Pancreas (tissue), 10 donors: ENCODE measurements at regions not wholly inside any gene's neighbourhood (a gene's known extent, or its start where the extent isn't known, plus 50 kb on each side); places are given as distances from the start of the nearest gene placed in this dataset.

Source experiments
- ATAC-seq, 4 donors: fragments of 200-7000 bp; cut with Tn5 transposase; one replicate each; pipeline versions ENCODE4 v1.8.0 to v1.9.1; 2020; ENCODE audit warnings: mild to moderate bottlenecking in 4 of 4, moderate library complexity in 4 of 4
- DNase-seq, 6 donors: peaks; one replicate each; pipeline ENCODE4 v3.0.0-alpha.2; 2020
- FAIRE-seq: peaks from 2 replicates; lab custom pipeline; 2012; peaks lifted over from hg19 to GRCh38; lab: Jason Lieb, UNC
- H3K27ac ChIP-seq, 4 donors: fragments of 200-600 bp; sonication (generic); 1 replicate in 3 of 4; 2 replicates in 1 of 4; pipeline versions ENCODE4 v1.5.0 to v1.8.0; 2020
- H3K27me3 ChIP-seq, 4 donors: fragments of 200-600 bp; one replicate each; pipeline ENCODE4 v1.8.0; 2021
- H3K36me3 ChIP-seq, 3 donors: fragments of 200-600 bp; sonication (generic) in 1 of 3; one replicate each; pipeline versions ENCODE4 v1.5.0 to v1.8.0; 2020 to 2021
- H3K4me1 ChIP-seq, 3 donors: fragments of 200-600 bp; one replicate each; pipeline ENCODE4 v1.8.0; 2021
- H3K4me3 ChIP-seq, 4 donors: fragments of 200-600 bp; sonication (generic) in 2 of 4; one replicate each; pipeline versions ENCODE4 v1.5.0 to v1.8.0; 2020 to 2021
- H3K9me3 ChIP-seq, 4 donors: fragments of 200-600 bp; one replicate each; pipeline ENCODE4 v1.8.0; 2021
- WGBS, 2 donors: extraction: QIAGEN DNeasy Blood & Tissue Kit; methylation state at CpG; one replicate each; pipeline ENCODE4 v1.1.7; 2013; 5-methylcytosine and 5-hydroxymethylcytosine counted together
- intact Hi-C, 3 donors: fragments of 100-400 bp; cut with DNase I; formaldehyde crosslinking; loops; one replicate each; pipeline versions ENCODE4 v1.11.1 to v1.14.2; 2022
- TF ChIP-seq, protein P1 (sequence below), 4 donors: fragments of 200-600 bp; sonication (generic) in 3 of 4; IDR thresholded peaks; one replicate each; pipeline versions ENCODE4 v1.5.0 to v1.8.0; 2021; ENCODE audit warnings: antibody characterized with exemption in 4 of 4
- donor health status: healthy with polysubstance abuse.
- donor health status: DM: no; HTN: no; CAD: no; lungs with moderate emphysema.
- donor health status: DM: no; HTN: no; CAD: no.
- donor health status: control.
- donor health status: control.
- donor health status: Bipolar disorder and iron deficiency.
- donor health status: DM: yes; HTN: yes; CAD: no.
- donor health status: DM: no; HTN: no; CAD: no.
- donor health status: DM: no; HTN: no; CAD: no.
- donor health status: DM: yes; HTN: yes; CAD: no.

DNA sequence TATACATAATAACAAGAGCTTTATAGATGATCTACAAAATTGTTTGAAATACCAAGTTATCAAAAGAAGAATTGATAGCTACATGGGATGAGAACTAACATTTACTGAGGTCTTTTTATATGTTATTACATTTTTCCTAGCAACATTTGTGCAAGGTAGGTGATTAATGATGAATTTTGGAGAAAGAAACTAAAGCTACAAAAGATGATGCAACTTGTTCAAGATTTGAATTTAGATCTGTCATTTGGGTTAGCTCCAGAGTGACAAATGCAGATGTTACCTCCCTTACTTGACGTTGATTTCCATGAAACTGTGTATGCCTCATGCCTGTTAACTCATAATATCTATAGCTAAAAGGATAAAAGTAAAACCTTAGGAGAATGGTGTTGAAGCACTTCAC is 84.5 kb upstream of the EYA4 start:
- Histone ChIP-seq H3K36me3 (no peaks in the 10 kb centered on the region), H3K27me3 (no peaks in the 10 kb centered on the region), H3K9me3 (no peaks in the 10 kb centered on the region), H3K4me1 (no peaks in the 10 kb centered on the region), H3K4me3 (no peak overlapping the region), H3K27ac (no peak overlapping the region)
- 45 to 68% methylated on average over 1 of the region's 1 CpG for WGBS, 2 donors
- TF ChIP-seq, protein P1, sequence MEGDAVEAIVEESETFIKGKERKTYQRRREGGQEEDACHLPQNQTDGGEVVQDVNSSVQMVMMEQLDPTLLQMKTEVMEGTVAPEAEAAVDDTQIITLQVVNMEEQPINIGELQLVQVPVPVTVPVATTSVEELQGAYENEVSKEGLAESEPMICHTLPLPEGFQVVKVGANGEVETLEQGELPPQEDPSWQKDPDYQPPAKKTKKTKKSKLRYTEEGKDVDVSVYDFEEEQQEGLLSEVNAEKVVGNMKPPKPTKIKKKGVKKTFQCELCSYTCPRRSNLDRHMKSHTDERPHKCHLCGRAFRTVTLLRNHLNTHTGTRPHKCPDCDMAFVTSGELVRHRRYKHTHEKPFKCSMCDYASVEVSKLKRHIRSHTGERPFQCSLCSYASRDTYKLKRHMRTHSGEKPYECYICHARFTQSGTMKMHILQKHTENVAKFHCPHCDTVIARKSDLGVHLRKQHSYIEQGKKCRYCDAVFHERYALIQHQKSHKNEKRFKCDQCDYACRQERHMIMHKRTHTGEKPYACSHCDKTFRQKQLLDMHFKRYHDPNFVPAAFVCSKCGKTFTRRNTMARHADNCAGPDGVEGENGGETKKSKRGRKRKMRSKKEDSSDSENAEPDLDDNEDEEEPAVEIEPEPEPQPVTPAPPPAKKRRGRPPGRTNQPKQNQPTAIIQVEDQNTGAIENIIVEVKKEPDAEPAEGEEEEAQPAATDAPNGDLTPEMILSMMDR (IDR thresholded peaks at IDR 0.05): no peak
- ATAC-seq (no peak), FAIRE-seq (no peak), DNase-seq (no peak)
- intact Hi-C loops: no loop called here

DNA sequence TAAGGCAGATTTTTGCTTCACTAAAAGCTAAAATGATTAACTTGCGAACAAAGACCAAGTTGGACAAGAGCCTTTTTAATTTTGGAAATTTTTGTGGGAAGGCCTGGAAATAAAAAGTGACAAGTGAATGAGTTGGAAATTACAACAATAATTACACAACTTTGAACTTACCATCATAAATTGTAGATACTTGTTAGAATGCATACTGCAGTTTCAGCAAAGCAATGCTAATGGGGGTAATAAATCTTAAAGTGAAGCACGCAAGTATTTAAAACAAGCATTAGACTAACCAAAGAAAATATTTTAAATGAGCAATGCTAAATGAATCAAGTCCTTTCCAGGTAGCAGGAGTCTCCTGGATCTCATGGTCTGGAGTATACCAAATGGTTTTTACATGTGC is 83.2 kb upstream of the EYA4 start:
- WGBS, 2 donors: 80 to 91% methylated on average over 2 of the region's 2 CpGs

DNA sequence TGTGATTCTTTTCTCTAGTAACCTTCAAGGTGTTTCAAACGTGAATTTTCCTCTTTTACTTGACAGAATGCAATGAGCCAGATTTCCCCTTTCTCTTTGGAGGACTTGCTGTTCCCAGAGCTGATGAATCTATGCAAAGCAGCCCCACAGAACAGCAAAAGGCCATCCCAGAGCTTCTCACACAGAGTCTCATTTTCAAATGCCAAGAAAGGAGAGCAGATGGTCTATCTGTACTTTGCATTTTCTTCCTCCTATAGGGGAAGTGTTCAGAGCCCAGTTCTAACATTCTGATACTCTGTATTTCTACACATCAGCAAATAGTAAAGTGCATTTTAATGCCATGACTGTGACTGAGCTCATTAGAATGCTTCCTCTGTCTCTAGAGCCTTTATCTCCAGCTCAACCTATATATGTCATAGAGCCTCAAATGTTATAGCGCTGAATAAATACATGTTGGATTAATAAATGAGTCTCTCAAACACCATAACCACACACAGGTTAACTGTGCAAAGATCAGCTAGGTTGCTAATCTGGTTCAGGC is 81.8 kb upstream of the EYA4 start:
- no peaks in the 10 kb centered on the region for H3K4me1 ChIP-seq
- FAIRE-seq (no peak), ATAC-seq (no peak), DNase-seq (no peak)
- no peak overlapping the region for H3K4me3 ChIP-seq
- H3K9me3 ChIP-seq: no peaks in the 10 kb centered on the region
- H3K27me3 ChIP-seq: no peaks in the 10 kb centered on the region
- TF ChIP-seq, protein P1 (IDR thresholded peaks at IDR 0.05): no peak
- 19 to 32% methylated on average over 2 of the region's 2 CpGs for WGBS, 2 donors
- intact Hi-C loops: no loop called here
- no peaks in the 10 kb centered on the region for H3K36me3 ChIP-seq
- H3K27ac ChIP-seq: no peak overlapping the region

More for the DNA sequence above, 83.2 kb upstream of the EYA4 start:
- no peaks in the 10 kb centered on the region for H3K9me3 ChIP-seq
- DNase-seq (no peak), ATAC-seq (no peak), FAIRE-seq (no peak)
- H3K4me1 ChIP-seq: no peaks in the 10 kb centered on the region
- no peaks in the 10 kb centered on the region for H3K27me3 ChIP-seq
- intact Hi-C loops: no loop called here
- H3K27ac ChIP-seq: no peak overlapping the region
- no peak overlapping the region for H3K4me3 ChIP-seq
- TF ChIP-seq, protein P1 (IDR thresholded peaks at IDR 0.05): no peak
- H3K36me3 ChIP-seq: no peaks in the 10 kb centered on the region

DNA sequence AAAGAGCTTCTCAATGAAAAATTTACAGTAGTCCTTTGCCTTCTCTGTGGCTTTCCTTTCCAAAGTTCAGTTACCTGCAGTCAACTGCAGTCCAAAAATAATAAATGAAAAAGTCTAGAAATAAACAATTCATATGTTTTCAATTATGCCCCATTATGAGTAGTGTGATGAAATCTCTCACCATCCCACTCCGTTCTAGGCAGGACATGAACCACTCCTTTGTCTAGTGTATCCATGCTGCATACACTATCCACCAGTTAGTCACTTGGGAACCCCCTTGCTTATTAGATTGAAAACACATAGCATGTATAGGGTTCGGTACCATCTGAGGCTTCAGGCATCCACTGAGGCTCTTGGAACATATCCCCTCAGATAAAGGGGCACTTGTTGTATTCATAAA is 80.6 kb upstream of the EYA4 start:
- Histone ChIP-seq H3K9me3 (no peaks in the 10 kb centered on the region), H3K27ac (no peak overlapping the region), H3K27me3 (no peaks in the 10 kb centered on the region), H3K4me1 (no peaks in the 10 kb centered on the region), H3K36me3 (no peaks in the 10 kb centered on the region), H3K4me3 (no peak overlapping the region)
- no peak for DNase-seq
- TF ChIP-seq, protein P1 (IDR thresholded peaks at IDR 0.05): no peak
- WGBS, 2 donors: 55 to 65% methylated on average over 2 of the region's 2 CpGs
- intact Hi-C loops: no loop called here
- ATAC-seq: no peak
- FAIRE-seq: no peak

DNA sequence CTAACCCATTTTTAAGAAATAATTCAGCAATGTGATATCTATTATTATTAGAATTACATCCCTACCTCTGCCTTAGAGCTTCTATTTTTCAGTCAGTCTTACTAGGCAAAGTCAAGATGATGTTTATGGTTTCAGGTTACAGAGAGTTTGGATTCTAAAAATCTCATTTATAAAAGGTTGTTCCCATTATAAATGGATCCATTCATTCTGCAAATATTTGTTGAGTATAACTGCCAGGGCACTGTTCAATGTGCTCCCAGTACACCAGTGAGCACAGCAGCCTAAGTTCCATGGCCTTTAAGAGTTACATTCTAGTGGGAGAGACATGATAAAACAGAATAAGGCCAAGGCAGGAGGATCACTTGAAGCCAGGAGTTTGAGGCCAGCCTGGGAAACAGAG is 75.9 kb upstream of the EYA4 start:
- no peaks in the 10 kb centered on the region for H3K9me3 ChIP-seq
- FAIRE-seq: no peak
- no peak for DNase-seq
- no peaks in the 10 kb centered on the region for H3K36me3 ChIP-seq
- ATAC-seq: no peak
- no peaks in the 10 kb centered on the region for H3K4me1 ChIP-seq
- TF ChIP-seq, protein P1 (IDR thresholded peaks at IDR 0.05): no peak
- H3K27ac ChIP-seq: no peak overlapping the region
- no peak overlapping the region for H3K4me3 ChIP-seq
- no peaks in the 10 kb centered on the region for H3K27me3 ChIP-seq
- intact Hi-C loops: no loop called here
